AG04450 (cell line): ENCODE measurements at regions not wholly inside any gene's neighbourhood (a gene's known extent, or its start where the extent isn't known, plus 50 kb on each side); places are given as distances from the start of the nearest gene placed in this dataset.

Experiments used
- CTCF ChIA-PET: fragments of 300-600, 350-600 bp; formaldehyde crosslinking; extraction: SDS; loops from one replicate; lab custom pipeline; 2022; ENCODE audit warnings: antibody characterized with exemption, inconsistent platforms; lab: Charles Lee
- POLR2A ChIA-PET: fragments of 350-600 bp; formaldehyde crosslinking; extraction: SDS; loops from one replicate; lab custom pipeline; 2021; ENCODE audit warnings: antibody characterized with exemption, inconsistent platforms; lab: Yijun Ruan, JAX
- DNase-seq: peaks from one replicate; pipeline ENCODE4 v3.0.0-alpha.2; 2011; ENCODE audit warnings: low read depth, low spot score
- H3K27ac ChIP-seq: one replicate; pipeline ENCODE4 v1.5.1; 2012; ENCODE audit warnings: low read depth, low read length, control low read depth
- H3K27me3 ChIP-seq: one replicate; pipeline ENCODE4 v1.6.0; 2012; ENCODE audit warnings: low read length; ENCODE audit not compliant: control insufficient read depth, insufficient read depth
- H3K4me3 ChIP-seq: 2 replicates; pipeline ENCODE4 v1.5.1; 2011; ENCODE audit warnings: mild to moderate bottlenecking, low read depth, low read length, control low read depth
- H3K9me3 ChIP-seq: 2 replicates; pipeline ENCODE4 v1.5.1; 2012; ENCODE audit warnings: low read length; ENCODE audit not compliant: control insufficient read depth, insufficient read depth
- CTCF ChIP-seq: IDR thresholded peaks from 2 replicates; pipeline ENCODE4 v1.5.1; 2011; ENCODE audit warnings: low read depth, low read length, control low read depth, inconsistent platforms

- no peak for TF ChIP-seq CTCF
- no peak for DNase-seq
- H3K27me3 ChIP-seq, result no peaks in the 10 kb centered on the region
- ChIA-PET CTCF (interaction anchor here (0.5 kb wide), 1 partner anchor 18 kb away, joined by 3 read pairs; no protein-coding TSS in a partner anchor), POLR2A (no interaction called here)
- no peak overlapping the region for H3K4me3 ChIP-seq
- H3K9me3 ChIP-seq, result no peaks in the 10 kb centered on the region
- H3K27ac ChIP-seq, result no peak overlapping the region
These were observed 59.2 kb downstream of the IL12A start for GRCh38 chr3:160047876-160048275.

- DNase-seq, result no peak
- TF ChIP-seq CTCF, result no peak
- no peaks in the 10 kb centered on the region for H3K9me3 ChIP-seq
- H3K27ac ChIP-seq, result no peak overlapping the region
- H3K4me3 ChIP-seq, result no peak overlapping the region
- no peaks in the 10 kb centered on the region for H3K27me3 ChIP-seq
- ChIA-PET POLR2A (no interaction called here), CTCF (interaction anchor here (0.5 to 1.0 kb wide), 3 partner anchors 17 to 636 kb away, joined by 3 to 5 read pairs (median 3); no protein-coding TSS in a partner anchor)
These were observed 60.4 kb downstream of the IL12A start for GRCh38 chr3:160049038-160049437.

- no peak overlapping the region for H3K27ac ChIP-seq
- no peak overlapping the region for H3K4me3 ChIP-seq
- H3K27me3 ChIP-seq, result no peaks in the 10 kb centered on the region
- DNase-seq, result no peak
- ChIA-PET CTCF (interaction anchor here (1.0 kb wide), 1 partner anchor 17 kb away, joined by 5 read pairs; no protein-coding TSS in a partner anchor), POLR2A (interaction anchor here (0.7 kb wide), 1 partner anchor 218 kb away, joined by 3 read pairs; no protein-coding TSS in a partner anchor)
- no peak for TF ChIP-seq CTCF
- no peaks in the 10 kb centered on the region for H3K9me3 ChIP-seq
These were observed 60.9 kb downstream of the IL12A start for GRCh38 chr3:160049565-160049964.

- Histone ChIP-seq H3K4me3 (no peak overlapping the region), H3K27me3 (no peaks in the 10 kb centered on the region), H3K9me3 (no peaks in the 10 kb centered on the region), H3K27ac (no peak overlapping the region)
- ChIA-PET CTCF (no interaction called here), POLR2A (interaction anchor here (0.6 to 0.7 kb wide), 2 partner anchors 18 to 218 kb away, joined by 3 to 5 read pairs; no protein-coding TSS in a partner anchor)
- DNase-seq, result no peak
- TF ChIP-seq CTCF, result no peak
These were observed 61.4 kb downstream of the IL12A start for GRCh38 chr3:160049988-160050387.

GRCh38 chr3:160052385-160053047, 63.9 kb downstream of the IL12A start:
- ChIA-PET POLR2A (no interaction called here), CTCF (interaction anchor here (1.0 to 3.4 kb wide), 2 partner anchors 20 to 111 kb away, joined by 3 to 17 read pairs; no protein-coding TSS in a partner anchor)
- no peak for DNase-seq

More at GRCh38 chr3:160052385-160053047, 63.9 kb downstream of the IL12A start:
- TF ChIP-seq CTCF, result no peak
- H3K27ac ChIP-seq, result no peak overlapping the region
- 0 out of 2 replicates have a peak overlapping the region, but pooled peaks have one; percentile 17 for H3K4me3 ChIP-seq
- H3K27me3 ChIP-seq, result no peaks in the 10 kb centered on the region
- no peaks in the 10 kb centered on the region for H3K9me3 ChIP-seq
